Parathyroid adenoma (tissue), 2 donors: ENCODE measurements at regions not wholly inside any gene's neighbourhood (a gene's known extent, or its start where the extent isn't known, plus 50 kb on each side); places are given as distances from the start of the nearest gene placed in this dataset.

Source experiments
- H2AFZ ChIP-seq: fragments of 300-600 bp; sonication (generic); one replicate; pipeline ENCODE4 v1.7.0; 2017; ENCODE audit warnings: antibody characterized with exemption, mild to moderate bottlenecking
- H3K27ac ChIP-seq: fragments of 300-600 bp; sonication (generic); one replicate; pipeline ENCODE4 v1.7.0; 2017
- H3K27me3 ChIP-seq: fragments of 300-600 bp; sonication (generic); one replicate; pipeline ENCODE4 v1.7.0; 2017; ENCODE audit warnings: low read length; ENCODE audit not compliant: control insufficient read depth, insufficient read depth
- H3K36me3 ChIP-seq: fragments of 300-600 bp; sonication (generic); one replicate; pipeline ENCODE4 v1.7.0; 2017; ENCODE audit warnings: low read length; ENCODE audit not compliant: control insufficient read depth, insufficient read depth
- H3K4me1 ChIP-seq: fragments of 300-600 bp; sonication (generic); one replicate; pipeline ENCODE4 v1.7.0; 2017; ENCODE audit warnings: control low read depth
- H3K4me2 ChIP-seq: fragments of 300-600 bp; sonication (generic); one replicate; pipeline ENCODE4 v1.7.0; 2017; ENCODE audit warnings: low read length
- H3K4me3 ChIP-seq: fragments of 300-600 bp; sonication (generic); one replicate; pipeline ENCODE4 v1.7.0; 2017; ENCODE audit warnings: low read depth, low read length
- H3K79me2 ChIP-seq: fragments of 300-600 bp; sonication (generic); one replicate; pipeline ENCODE4 v1.7.0; 2017; ENCODE audit warnings: control low read depth
- H3K9ac ChIP-seq: fragments of 300-600 bp; sonication (generic); one replicate; pipeline ENCODE4 v1.7.0; 2017; ENCODE audit warnings: mild to moderate bottlenecking
- H3K9me3 ChIP-seq: fragments of 300-600 bp; sonication (generic); one replicate; pipeline ENCODE4 v1.7.0; 2017; ENCODE audit warnings: low read length; ENCODE audit not compliant: control insufficient read depth
- CTCF ChIP-seq: fragments of 300-600 bp; sonication (generic); IDR thresholded peaks from one replicate; pipeline ENCODE4 v1.7.0; 2017; ENCODE audit warnings: antibody characterized with exemption, mild to moderate bottlenecking
- donor health status: primary hyperparathyroidism.

- Histone ChIP-seq H3K27me3 (no peaks in the 10 kb centered on the region), H3K27ac (no peak overlapping the region), H3K79me2 (peaks cover 2% of the 10 kb centered on the region), H3K4me1 (no peaks in the 10 kb centered on the region), H3K36me3 (no peaks in the 10 kb centered on the region), H3K9me3 (no peaks in the 10 kb centered on the region), H3K4me3 (no peak overlapping the region), H2AFZ (no peak overlapping the region), H3K4me2 (no peak overlapping the region), H3K9ac (no peak overlapping the region)
- TF ChIP-seq CTCF = no peak
Observed at GRCh38 chr20:60371384-60371783, 413.2 kb downstream of the CDH26 start.

DNA sequence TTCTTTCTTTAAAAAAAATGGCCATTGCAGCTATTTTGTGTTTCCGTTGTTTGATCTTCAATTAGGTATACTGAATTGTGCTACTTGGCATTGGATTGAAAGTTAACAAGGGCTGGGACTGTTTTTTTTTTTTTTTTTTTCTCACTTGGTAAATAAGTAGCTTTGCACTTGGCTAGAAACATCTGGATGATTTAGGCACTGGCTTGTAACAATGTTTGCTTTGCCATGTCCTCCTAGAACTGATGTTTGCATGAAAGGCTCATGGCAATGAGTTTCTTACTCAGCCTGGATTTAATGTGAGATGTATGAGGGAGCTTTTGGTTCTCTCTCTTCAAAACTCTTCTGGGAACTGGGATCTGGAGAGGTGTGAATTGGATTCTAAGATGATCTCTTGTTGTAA is 414.1 kb downstream of the CDH26 start:
- H3K36me3 ChIP-seq = no peaks in the 10 kb centered on the region
- H3K27ac ChIP-seq = no peak overlapping the region
- no peak for TF ChIP-seq CTCF
- H3K79me2 ChIP-seq = peaks cover 2% of the 10 kb centered on the region
- H3K4me3 ChIP-seq = no peak overlapping the region
- no peaks in the 10 kb centered on the region for H3K9me3 ChIP-seq
- no peaks in the 10 kb centered on the region for H3K27me3 ChIP-seq
- no peaks in the 10 kb centered on the region for H3K4me1 ChIP-seq
- no peak overlapping the region for H2AFZ ChIP-seq
- H3K9ac ChIP-seq = no peak overlapping the region
- H3K4me2 ChIP-seq = no peak overlapping the region

- Histone ChIP-seq H3K79me2 (peaks cover 2% of the 10 kb centered on the region), H3K27ac (no peak overlapping the region), H3K9ac (no peak overlapping the region), H3K36me3 (no peaks in the 10 kb centered on the region), H3K4me1 (no peaks in the 10 kb centered on the region), H3K9me3 (no peaks in the 10 kb centered on the region), H3K4me3 (no peak overlapping the region), H3K4me2 (no peak overlapping the region), H3K27me3 (no peaks in the 10 kb centered on the region), H2AFZ (no peak overlapping the region)
- no peak for TF ChIP-seq CTCF
Observed at GRCh38 chr20:60372822-60373221, 414.6 kb downstream of the CDH26 start.

GRCh38 chr20:60378620-60379019 is 420.4 kb downstream of the CDH26 start:
- Histone ChIP-seq H3K9me3 (no peaks in the 10 kb centered on the region), H3K36me3 (no peaks in the 10 kb centered on the region), H3K4me2 (no peak overlapping the region), H3K4me3 (no peak overlapping the region), H3K27me3 (no peaks in the 10 kb centered on the region), H3K9ac (no peak overlapping the region), H3K27ac (no peak overlapping the region), H3K79me2 (no peaks in the 10 kb centered on the region), H3K4me1 (no peaks in the 10 kb centered on the region), H2AFZ (no peak overlapping the region)
- no peak for TF ChIP-seq CTCF

DNA sequence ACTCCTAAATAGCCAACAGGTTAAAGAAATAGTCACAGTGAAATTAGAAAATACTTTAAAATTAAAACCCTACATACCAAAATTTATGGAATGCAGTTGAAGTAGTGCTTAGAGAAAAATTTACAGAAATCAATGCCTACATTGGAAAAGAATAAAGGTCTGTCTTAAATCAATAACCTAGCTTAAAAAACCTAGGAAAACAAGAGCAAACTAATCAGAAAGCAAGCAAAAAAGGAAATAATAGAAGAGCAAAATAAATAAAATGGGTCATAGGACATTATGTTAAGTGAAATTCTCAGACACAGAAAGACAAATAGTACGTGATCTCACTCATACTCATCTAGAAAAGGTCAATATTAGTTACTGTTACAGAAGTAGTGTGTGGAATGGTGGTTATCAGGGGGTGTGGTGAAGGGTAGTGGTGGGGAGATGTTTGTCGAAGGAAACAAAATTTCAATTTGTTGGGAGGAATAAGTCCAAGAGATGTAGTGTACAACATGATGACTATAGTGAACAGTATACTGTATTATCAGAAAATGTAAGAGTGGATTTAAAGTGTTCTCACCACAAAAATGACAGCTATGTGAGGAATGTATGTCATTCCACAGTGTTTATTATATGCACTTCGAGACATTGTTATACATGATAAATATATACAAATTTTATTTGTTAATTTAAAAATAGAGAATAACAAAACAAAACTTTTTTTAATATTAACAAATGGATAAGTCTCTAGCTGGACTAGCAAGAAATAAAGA is 423.6 kb downstream of the CDH26 start:
- H3K27me3 ChIP-seq = no peaks in the 10 kb centered on the region
- no peak for TF ChIP-seq CTCF

More for the DNA sequence above, 423.6 kb downstream of the CDH26 start:
- H3K79me2 ChIP-seq = no peaks in the 10 kb centered on the region
- H3K27ac ChIP-seq = no peak overlapping the region
- H3K9me3 ChIP-seq = no peaks in the 10 kb centered on the region
- H2AFZ ChIP-seq = no peak overlapping the region
- H3K4me3 ChIP-seq = no peak overlapping the region
- no peaks in the 10 kb centered on the region for H3K36me3 ChIP-seq
- no peak overlapping the region for H3K4me2 ChIP-seq
- no peaks in the 10 kb centered on the region for H3K4me1 ChIP-seq
- H3K9ac ChIP-seq = no peak overlapping the region
